HG02943 (cell line): ENCODE measurements at regions not wholly inside any gene's neighbourhood (a gene's known extent, or its start where the extent isn't known, plus 50 kb on each side); places are given as distances from the start of the nearest gene placed in this dataset.

Source experiments
- ATAC-seq: cut with Tn5 transposase; IDR thresholded peaks from one replicate; pipeline ENCODE4 v1.9.1; 2021; ENCODE audit warnings: mild to moderate bottlenecking, low read depth, moderate library complexity; ENCODE audit not compliant: unreplicated experiment

DNA sequence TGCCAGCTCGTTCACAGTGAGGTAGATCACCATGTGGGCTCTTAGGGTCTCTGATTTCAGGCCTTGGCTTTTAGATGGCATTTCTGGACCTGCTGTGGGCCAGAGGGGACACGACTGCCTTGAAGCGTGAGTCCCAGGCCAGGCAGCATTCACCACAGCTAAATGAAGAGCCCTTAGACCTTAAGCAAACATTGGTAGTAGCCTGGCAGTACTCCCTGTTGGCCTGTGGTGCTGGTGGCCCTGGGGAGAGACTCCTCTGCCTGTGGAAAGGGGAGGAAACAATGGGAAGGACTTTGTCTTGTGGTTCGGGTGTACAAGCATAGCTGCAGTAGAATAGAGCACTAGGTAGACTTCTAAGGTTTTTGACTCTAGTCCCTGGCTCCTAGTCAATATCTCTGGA lies 456.0 kb upstream of the DCC start:
- no peak for ATAC-seq

DNA sequence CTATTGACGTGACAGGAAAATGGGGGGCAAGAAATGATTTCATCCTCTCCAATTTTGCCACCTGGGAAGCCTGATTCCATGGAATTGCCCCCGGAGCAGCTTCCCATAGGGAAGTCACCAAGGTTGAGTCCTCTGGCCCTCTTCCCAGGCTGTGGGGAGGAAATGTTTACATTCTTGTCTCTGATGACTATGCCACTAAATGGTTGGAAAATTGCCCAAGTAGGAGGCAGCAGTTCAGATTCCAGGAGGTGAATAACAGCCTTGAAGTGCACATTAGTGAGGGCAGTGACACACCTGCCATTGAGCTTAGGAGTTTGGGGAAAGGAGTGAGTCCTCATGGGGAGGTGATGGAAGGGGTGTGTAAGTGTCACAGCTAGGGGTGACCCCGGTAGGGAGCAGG lies 449.2 kb upstream of the DCC start:
- no peak for ATAC-seq

DNA sequence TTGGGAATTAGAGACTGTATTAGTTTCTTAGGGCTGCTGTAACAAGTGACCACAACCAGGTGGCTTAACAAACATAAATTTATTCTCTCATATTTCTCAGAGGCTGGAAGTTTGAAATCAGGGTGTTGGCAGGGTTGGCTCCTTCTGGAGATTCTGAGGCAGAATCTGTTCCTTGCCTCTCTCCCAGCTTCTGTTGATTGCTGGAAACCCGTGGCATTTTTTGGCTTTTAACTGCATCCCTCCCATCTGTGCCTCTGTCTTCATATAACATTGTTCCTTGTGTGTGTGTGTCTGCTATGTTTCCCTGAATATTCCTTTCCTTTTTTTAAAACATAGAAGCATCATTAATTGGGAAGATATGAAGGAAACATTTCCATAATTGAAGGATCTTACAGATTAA lies 448.1 kb upstream of the DCC start:
- no peak for ATAC-seq

DNA sequence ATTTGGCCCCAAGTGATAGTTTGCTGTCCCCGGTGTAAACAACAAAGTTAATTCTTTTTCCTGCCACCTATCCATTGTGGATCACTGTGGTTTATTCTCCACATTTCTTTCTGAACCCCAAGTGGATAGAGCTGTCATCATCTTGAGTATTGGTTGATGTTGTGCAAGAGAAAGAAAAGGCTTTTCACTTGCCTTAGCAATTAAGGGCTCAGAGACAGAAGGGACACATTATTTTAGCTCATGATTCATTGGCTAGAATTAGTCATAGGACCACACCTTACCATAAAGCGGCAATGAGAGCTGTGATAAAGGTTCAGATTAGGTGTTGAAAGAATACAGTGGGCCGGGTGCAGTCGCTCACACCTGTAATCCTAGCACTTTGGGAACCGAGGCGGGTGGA lies 442.1 kb upstream of the DCC start:
- no peak for ATAC-seq

DNA sequence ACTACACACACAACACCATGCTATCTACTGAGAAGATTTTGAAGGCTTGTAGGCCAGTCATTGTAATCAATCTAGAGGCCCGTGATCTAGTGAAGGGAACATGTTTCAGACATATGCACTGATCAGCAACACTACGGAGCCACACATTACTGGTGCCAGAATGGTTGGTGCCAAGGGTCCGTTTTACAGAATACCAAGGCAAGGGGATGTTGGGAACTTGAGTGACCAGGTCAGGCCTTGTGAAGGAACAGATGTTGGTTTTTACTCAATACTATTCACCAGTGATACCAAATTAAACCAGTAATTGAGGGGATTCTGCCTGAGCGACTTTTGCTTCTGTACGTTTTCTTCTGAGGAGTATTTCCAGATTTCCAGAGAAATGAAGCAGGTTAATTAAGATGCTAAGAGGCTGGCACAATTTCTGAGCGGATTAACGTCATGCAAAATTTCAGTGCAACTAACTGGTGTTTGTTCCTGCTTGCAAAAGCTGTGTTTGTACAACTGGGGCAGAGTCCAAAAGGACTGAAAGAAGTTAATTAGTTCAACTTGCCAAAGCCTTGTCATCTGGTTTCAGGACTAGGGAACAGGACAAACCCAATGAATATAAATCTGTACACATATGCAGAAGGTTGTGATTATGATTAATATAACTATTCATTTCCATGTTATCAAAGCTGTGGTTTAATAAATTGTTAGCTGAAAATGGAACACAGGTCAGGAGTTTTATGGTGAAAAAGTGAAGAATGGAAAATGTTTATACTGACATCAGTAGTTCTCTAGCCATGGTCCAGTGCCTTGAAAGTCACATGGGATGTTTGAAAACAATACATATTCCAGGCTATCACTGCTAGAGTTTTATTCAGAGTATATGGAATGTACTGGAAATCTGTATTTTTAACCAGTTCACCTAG lies 432.1 kb upstream of the DCC start:
- no peak for ATAC-seq

DNA sequence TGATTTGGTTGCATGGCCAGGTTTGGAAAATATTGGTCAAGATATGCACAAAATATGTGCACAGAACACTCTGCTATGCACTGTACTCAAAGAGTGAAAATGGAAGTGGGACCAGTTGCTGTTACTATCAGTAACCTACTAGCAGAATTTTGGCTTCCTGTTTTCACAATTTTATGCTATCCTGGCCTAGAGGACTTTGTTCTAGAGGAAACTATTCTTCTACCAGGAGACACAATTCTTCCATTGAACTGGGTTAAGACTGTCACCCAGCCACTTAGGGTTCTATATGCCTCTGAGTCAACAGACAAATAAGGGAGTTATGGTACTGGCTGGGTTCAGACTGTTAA lies 431.4 kb upstream of the DCC start:
- no peak for ATAC-seq

DNA sequence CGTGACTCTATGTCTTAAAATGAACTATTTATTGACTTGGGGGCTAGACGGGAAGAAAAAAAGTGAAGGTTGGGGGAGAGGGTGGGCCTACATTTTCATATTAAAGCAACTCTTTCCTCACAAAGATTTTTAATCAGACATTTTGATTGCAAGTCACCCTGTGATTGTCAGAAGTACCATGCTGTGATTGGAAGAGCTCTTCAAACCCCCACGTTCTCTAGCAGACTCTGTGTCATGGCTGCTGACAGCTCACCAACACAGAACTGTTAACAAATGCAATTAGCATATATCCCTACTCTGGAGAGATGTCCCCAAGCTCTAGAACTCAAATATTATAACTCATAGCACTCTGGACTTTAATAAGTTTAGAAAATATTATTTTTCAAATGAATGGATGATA lies 428.4 kb upstream of the DCC start:
- no peak for ATAC-seq

DNA sequence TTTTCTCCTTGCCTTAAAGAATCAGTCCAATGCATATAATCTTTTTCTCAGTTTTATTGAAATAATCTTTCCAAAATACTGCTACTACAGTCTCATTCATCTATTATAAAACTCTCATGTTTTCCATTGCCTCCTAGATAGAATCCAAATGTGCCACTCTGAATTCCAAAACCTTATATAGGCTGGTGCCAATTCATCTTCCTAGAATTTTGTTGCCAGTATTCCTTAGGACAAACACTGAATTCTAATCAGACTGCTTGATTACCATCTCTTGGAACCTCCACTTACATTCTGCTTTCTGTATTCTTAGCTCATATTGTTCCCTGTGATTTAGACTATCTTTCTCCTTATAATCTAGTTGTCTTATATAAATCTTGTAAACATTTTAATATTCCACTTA lies 427.6 kb upstream of the DCC start:
- no peak for ATAC-seq

DNA sequence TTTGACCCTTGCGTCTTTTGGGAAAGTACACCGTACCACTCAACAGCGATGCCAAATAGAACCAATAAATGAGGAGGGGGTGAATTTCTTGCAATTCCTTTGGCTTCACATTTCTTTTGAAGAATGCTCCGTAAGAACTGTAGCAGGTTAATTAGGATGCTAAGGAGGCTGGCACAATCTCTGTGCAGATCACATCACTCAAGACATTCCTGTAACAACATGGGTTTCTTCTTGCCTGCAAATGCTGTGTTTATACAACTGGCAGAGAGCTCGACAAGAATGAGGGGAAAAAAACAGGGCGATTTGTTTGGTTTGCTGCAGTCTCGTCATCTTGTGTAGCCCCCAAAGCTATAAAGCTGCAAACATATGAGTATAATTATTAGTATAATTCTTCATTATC lies 424.8 kb upstream of the DCC start:
- no peak for ATAC-seq

DNA sequence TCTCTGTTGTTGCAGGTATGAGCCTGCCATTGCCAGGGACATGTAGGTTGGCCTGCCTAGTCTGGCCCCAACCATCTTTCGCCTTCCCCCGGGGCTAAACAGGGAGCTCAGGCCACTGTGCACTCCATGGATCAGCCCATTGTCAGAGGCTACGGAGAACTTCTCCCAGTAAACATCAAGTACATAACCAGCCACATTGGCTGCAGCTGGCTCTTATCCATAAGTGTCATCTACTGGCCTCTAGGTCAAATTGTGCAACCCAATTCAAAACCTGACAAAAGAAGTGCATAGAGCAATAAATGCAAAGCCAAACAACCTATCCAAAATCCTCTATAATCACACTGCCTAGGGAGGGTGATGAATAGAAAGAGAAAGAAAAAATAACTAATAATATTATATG lies 418.1 kb upstream of the DCC start:
- ATAC-seq, result no peak

DNA sequence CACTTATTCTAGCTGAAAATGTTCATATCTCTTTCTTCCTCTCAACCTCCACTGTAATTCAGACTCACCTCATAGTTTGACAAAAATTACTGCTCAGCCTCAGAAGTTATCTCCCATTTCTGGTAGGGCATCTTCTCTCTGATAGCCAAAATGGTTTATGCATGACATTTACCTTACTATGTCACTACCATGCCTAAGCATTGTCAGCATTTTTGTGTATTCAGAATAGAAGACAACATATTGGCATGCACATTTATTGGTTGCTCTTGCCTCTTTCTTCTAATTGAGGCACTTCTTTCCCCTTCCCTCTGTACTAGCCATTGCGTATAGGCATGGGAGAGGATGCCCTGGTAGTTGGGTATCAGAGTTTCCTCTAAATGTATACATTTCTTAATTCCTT lies 406.1 kb upstream of the DCC start:
- ATAC-seq, result no peak

DNA sequence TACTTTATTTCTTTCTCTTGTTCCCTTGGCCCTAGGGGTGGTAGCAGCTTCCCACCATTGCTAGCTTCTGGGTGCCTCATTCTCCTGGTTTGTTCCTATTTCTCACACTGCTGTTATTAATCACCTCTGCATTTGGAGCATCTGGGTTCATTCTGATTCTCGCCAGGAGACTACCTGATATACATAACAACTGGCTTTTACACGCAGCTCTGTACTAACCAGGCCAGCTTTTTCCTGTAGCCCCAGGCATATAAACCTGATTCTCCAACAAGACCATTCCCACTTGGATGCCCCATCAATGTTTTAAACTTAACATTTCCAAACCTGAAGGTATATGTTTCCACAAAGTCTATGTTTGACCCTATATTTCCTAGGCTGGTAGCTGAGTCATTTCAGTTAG lies 403.9 kb upstream of the DCC start:
- ATAC-seq, result no peak

DNA sequence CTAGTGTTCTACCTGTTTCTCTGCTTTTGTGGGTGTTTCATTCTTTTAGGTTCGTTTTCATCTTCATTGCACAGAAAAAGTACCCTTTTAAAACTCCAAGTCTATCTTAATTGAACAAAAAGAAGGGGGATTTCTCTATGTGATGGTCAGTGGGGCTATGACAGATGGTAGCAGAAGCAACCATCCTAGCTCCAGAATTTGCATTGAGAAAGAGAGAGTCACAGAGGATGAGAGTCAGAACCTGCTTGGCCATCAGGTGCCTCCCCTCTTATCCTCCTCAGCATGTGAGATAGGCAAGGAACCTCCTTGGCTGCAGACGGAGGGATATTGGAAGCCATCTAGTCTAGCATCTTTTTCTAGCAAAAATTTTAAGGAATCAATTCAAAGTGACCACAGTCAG lies 398.0 kb upstream of the DCC start:
- no peak for ATAC-seq

DNA sequence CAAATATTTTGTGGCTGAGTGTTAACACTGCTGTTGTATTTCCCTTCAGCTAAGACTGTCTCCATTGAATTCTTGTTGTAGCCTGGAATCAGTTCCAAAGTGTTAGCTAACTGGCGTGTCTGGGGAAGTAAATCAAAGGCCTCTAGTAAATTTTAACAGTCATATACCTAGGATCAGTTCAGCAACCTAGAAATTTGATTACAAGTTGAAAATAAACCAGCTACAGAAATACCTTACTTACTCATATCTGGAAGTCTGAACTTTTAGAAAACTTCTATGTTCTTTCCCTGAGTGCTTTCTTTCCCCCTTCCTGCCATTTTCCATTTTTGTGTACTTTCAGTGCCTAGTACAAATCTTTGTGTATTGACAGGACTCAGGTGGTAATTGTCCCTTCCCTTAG lies 396.7 kb upstream of the DCC start:
- no peak for ATAC-seq

DNA sequence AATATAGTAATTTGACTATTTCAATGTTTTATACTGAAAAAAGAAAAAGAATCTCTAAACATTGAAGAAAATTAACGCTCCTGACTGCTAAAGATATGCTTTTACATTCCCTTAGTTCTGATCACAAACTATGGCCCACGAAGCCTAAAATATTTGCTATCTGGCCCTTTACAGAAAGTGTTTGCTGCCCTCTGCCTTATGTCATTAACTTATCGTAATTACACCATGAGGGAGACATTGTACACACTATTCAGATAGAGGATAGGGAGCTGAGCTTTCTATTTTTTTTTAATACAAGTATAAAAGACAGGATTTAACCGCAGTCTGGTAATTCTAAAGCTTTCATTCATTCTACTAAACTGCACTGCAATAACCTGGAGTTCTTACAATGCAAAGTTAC lies 393.1 kb upstream of the DCC start:
- ATAC-seq, result no peak

DNA sequence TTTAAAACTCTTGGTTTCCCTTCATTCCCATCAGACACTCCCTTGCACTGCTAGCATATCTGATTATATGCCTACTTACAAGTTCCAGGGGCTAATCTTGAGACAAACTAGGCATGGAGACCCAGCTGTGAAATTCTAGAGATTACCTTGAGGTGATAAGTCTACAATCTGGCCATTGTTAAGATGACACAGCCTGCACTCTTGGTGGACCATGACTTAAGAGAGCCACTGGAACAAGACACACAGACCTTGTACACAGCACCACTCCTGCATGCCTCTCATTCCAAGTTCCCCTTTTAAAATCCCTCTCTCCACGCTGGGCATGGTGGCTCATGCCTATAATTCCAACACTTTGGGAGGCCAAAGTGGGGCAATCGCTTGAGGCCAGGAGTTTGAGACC lies 387.2 kb upstream of the DCC start:
- ATAC-seq, result peak; percentile 35

DNA sequence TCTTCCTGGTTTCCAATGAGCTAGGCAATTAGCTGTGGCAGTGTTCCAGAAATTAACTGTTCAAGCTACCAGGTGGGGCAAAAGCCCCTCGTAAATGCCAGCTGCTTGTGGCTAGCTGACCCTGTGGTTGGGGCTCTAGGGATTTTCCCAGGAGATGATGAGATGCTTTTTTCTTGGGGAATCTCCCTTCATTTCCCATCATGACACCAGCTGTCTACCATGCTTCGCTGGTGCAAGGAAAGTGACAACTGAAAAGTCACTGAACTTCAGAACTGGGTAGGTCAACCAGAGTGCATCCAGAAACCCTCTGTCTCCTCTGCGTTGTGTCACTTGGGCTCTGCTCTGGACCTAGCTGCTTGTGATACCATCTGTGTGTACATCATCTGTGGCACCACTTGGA lies 386.5 kb upstream of the DCC start:
- ATAC-seq, result peak; percentile 68

DNA sequence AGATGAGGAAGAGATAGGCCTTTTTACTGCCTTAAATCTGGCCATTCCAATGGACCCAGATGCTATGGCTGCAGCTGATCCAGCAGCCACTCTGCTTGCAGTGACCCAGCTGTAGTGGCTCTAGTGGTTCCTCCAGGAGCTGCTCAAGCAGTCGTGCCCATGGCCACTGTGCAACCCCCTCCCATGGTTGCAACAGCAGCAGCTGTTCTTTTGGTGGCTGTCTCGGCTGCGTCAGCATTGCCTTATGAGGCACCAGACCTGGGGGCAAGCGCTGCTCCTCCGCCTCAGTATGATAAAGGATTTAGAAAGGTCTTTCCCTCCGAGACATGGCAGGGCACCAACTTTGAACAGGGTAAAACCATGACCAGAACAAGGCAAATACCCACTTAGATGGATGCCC lies 384.9 kb upstream of the DCC start:
- no peak for ATAC-seq

DNA sequence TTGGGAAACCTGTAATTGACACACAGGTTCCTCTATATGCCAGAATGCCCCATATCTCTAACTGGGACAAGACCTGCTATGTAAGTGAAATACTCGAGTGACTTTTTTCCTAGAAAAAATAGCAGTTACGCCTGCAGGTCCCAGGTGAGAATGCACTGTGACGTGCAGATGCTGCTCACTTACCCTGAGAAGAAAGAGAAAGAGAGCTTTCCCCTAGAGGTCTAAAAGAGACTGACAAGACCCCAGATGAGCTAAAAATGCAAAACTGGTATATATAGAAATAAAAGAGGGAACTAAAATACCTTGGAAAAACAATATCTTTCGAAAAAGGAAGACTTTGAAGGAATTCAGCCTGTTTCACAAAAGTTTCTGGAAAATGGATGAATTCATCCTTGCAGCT lies 383.0 kb upstream of the DCC start:
- no peak for ATAC-seq

DNA sequence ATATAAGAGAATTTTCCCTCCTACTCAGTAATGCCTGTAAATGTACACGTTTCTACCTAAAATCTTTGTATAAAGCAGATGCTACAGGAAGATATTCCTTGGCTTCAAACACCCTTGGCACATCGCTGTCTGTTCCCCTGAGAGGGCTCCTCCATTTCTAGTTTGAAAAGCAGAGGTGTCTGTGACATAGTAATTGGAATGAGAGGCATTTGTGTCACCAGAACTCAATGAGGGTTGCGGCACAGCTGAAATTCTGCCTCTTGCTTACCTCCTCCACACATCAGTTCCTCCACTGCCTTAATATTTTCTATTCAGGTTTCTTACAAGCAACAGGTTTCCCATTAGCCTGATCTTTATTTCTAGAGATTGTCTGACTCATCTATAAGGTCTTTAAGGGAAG lies 359.9 kb upstream of the DCC start:
- ATAC-seq, result no peak

DNA sequence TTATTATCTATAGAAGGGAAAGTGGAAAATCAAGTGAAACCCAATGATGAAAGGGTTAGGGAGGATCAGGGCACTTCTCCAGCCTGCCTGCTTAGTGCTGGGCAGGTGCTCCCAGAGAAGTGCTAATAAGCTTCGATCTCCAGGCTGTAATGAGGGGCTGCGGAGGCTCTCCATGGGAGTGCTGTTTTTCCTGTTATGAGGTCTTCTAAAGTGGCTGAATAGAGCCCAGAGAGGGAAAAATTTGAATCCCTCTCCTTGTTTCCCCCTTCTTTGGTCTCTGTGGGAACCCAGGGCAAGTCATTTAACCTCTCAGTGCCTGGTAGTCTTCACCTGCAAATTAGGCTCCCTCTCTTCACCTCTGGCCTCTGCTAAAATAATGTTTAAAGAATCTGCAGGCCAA lies 351.7 kb upstream of the DCC start:
- ATAC-seq, result no peak

DNA sequence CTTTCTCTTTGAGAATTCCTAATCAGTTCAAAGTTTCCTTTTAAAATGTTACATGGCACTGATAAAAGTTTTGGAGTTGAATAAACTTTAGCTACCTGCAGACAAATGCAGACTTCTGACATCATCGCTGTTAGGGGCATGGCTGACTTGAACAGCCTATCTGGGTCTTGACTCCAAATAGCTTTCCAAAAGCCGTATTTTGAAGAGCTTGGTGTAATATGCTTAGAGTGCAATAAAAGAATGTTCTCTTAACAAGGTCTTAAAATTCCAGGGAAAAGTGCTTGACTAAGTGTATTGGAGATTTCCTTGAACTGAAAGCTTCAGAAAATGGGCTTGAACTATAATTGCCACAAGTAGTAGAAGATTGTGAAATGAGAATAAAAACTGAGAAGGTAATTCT lies 342.9 kb upstream of the DCC start:
- ATAC-seq, result no peak

DNA sequence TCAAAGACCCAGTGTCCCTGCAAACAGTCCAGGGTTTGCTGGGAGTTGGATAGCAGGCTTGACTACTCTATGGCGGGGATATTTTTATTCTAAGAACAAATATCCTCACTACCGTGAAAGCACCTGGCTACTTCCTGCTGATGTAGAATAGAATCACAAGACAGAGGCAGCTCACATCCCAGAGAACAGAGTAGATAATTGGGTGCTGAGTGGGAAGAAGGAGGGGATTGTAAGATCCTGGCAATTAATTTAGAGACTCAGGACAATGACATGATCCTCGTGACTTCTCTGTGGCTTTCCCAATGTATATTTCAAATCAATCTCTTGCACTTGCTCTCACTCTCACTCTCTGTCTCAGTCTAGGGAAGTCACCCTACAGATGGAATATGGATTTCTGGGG lies 341.9 kb upstream of the DCC start:
- ATAC-seq, result no peak
